GM12872 (cell line): ENCODE measurements at regions not wholly inside any gene's neighbourhood (a gene's known extent, or its start where the extent isn't known, plus 50 kb on each side); places are given as distances from the start of the nearest gene placed in this dataset.

Experiments
- TF ChIP-seq, protein P1 (sequence below): IDR thresholded peaks from 3 replicates; pipeline ENCODE4 v1.5.1; 2011; ENCODE audit warnings: low read depth, mild to moderate bottlenecking, low read length, moderate library complexity; ENCODE audit not compliant: insufficient read depth

DNA sequence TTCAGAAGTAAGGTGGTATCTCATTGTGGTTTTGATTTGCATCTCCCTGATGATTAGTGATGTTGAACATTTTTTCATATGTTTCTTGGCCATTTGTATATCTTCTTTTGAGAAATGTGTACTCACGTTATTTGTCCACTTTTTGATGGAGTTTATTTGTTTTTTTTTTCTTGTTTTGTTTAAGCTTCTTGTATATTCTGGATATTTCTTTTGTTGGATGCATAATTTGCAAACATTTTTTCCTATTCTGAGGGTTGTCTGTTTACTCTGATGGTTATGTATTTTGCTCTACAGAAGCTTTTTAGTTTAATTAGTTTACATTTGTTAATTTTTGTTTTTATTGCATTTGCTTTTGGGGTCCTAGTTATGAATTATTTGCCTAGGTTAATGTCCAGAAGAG is 927.4 kb upstream of the LRFN5 start:
- TF ChIP-seq, protein P1, sequence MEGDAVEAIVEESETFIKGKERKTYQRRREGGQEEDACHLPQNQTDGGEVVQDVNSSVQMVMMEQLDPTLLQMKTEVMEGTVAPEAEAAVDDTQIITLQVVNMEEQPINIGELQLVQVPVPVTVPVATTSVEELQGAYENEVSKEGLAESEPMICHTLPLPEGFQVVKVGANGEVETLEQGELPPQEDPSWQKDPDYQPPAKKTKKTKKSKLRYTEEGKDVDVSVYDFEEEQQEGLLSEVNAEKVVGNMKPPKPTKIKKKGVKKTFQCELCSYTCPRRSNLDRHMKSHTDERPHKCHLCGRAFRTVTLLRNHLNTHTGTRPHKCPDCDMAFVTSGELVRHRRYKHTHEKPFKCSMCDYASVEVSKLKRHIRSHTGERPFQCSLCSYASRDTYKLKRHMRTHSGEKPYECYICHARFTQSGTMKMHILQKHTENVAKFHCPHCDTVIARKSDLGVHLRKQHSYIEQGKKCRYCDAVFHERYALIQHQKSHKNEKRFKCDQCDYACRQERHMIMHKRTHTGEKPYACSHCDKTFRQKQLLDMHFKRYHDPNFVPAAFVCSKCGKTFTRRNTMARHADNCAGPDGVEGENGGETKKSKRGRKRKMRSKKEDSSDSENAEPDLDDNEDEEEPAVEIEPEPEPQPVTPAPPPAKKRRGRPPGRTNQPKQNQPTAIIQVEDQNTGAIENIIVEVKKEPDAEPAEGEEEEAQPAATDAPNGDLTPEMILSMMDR, result no peak

DNA sequence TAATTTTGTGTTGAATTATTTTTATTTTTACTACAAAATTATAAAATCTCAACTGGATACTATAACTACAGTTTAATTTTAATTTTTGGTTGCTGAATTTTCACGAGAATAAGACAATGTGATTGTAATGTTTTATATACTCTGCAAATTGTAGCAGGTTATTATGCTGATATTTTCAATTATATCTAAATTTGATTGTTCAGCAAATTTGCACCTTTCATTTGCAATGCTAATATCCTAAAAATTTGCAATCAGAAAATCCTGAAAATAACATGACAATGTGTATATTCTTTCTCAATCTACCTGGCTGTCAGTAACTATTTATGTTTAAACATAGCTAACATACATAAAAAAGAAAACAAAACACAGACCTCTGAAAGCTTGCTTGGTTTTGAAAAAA is 932.2 kb upstream of the LRFN5 start:
- TF ChIP-seq, protein P1, result no peak

DNA sequence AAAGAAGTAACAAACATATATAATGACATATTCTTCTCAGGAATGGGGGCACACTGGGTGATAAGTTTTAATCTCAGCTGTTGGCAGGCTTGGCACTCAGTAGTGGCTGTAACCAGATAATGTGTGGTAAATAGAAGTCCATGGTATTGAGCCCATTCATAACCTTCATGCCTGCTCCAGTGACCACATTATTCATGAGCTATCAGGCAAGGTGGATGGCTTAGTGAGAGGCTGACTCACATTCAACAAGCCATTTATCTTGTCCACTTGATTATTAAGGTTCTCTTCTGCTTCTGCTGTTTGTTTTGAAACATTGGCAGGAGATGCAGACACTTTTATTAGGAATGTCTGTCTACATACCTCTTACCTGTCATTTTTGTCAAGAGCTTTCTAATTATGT is 950.4 kb upstream of the LRFN5 start:
- TF ChIP-seq, protein P1, result no peak

DNA sequence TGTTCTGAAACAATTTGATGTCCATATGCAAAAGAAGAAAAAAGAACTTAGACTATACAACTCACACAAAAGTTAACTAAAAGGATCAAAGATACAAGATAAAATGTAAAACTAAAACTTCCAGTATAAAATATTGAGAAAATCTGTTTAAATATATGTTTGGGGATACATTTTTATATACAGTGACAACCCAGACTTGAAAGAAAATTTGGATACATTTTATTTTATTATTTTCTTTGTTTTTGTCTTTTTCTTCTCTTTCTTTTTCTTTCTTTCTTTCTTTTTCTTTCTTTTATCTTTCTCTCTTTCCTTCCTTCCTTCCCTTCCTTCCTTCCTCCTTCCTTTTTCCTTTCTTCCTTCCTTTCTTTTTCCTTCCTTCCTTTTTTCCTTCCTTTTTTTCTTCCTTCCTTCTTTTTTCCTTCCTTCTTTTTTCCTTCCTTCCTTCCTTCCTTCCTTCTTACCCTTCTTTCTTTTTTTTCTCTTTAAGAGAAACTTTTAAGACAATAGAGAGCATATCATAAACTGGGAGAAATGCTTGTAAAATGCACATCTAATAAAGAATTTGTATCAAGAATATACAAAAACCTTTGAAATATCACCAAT is 954.5 kb upstream of the LRFN5 start:
- TF ChIP-seq, protein P1, result no peak

DNA sequence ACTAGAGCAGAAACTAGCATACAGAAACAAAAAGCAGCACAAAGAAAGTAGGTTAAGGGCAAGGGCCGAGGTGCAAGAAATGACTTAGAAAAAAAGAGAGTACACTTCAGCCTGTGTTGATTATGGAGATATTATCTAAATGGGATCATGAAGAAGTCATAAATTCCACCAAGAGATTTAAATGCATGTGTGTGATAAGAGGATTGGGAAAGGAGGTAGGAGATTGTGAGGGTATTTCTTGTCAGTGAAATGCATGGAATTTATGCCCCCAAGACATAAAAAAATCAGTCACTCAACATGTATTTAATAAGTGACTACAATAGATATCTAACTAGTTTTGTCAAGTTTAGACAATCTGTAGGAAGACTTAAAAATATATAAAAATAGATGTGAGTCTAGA is 976.2 kb upstream of the LRFN5 start:
- TF ChIP-seq, protein P1, result no peak

DNA sequence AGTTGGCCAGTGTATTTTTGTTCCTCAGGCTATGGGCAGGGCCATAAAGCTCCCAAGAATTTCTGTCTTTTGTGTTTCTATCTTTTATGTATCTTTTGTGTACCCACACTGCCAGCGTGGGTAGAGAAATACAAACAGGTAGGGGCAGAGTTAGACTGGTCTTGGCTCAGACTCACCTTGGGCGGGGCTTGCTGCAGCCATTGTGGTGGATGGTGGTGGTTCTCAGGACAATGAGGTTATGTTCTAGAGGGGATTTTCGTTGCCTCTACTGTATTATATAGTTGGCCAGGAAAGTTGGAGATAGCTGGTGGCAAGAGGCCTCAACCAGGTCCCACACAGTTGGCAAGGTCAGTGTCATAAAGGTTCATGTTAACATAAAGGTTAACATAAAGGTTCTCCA is 977.5 kb upstream of the LRFN5 start:
- TF ChIP-seq, protein P1, result no peak

DNA sequence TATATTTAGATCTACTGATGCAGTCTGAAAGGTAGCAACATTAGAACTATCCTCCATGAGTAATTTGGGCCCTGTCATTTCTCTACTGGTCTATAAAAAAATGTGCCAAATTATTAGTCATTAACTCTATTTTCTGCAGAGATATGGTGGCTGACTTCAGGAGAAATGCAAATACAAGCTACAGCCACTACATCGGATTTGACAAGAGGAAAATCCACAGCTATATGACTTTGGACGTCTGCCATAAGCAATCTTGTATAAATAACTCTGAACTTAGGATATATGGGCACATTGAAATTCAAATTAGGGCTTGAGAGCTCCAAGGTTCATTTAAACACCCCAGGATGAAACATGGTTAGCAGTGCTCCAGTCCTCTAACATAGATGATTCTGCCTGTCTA is 983.0 kb upstream of the LRFN5 start:
- TF ChIP-seq, protein P1, result no peak
